Epidermal melanocyte (primary cell): ENCODE measurements at regions not wholly inside any gene's neighbourhood (a gene's known extent, or its start where the extent isn't known, plus 50 kb on each side); places are given as distances from the start of the nearest gene placed in this dataset.
"Not testable (repeated sequence)": the region's sequence is repeated elsewhere in the genome, so short reads cannot be mapped to it uniquely, and the experiment has no call there.

Experiments used
- DNase-seq: peaks from one replicate; pipeline ENCODE4 v3.0.0; 2011; ENCODE audit warnings: low spot score; ENCODE audit not compliant: insufficient read length

- no peak for DNase-seq
Observed at GRCh38 chr18:8882632-8883408, 177.5 kb downstream of the MTCL1 start.

- DNase-seq = no peak
Observed at GRCh38 chr18:8883409-8883668, 178.0 kb downstream of the MTCL1 start.

- DNase-seq = not testable (repeated sequence)
Observed at GRCh38 chr18:8887877-8888276, 182.5 kb downstream of the MTCL1 start.

- no peak for DNase-seq
Observed at GRCh38 chr18:8889489-8889888, 184.1 kb downstream of the MTCL1 start.

- not testable (repeated sequence) for DNase-seq
Observed at GRCh38 chr18:8890503-8890902, 185.1 kb downstream of the MTCL1 start.

GRCh38 chr18:8890957-8891464, 185.7 kb downstream of the MTCL1 start:
- no peak for DNase-seq

- no peak for DNase-seq
Observed at GRCh38 chr18:8893221-8893620, 187.9 kb downstream of the MTCL1 start.

GRCh38 chr18:8893628-8894231, 188.4 kb downstream of the MTCL1 start:
- no peak for DNase-seq

- no peak for DNase-seq
Observed at GRCh38 chr18:8894823-8895222, 189.5 kb downstream of the MTCL1 start.

GRCh38 chr18:8895341-8895740, 190.0 kb downstream of the MTCL1 start:
- DNase-seq = no peak

- no peak for DNase-seq
Observed at GRCh38 chr18:8895987-8896619, 190.7 kb downstream of the MTCL1 start.

- DNase-seq = no peak
Observed at GRCh38 chr18:8899000-8899399, 193.6 kb downstream of the MTCL1 start.

- DNase-seq = no peak
Observed at GRCh38 chr18:8900552-8900951, 195.2 kb downstream of the MTCL1 start.

GRCh38 chr18:8901019-8901418, 195.7 kb downstream of the MTCL1 start:
- no peak for DNase-seq

GRCh38 chr18:8904316-8904715, 198.2 kb upstream of the NDUFV2 start:
- no peak for DNase-seq

- no peak for DNase-seq
Observed at GRCh38 chr18:8908792-8909510, 193.5 kb upstream of the NDUFV2 start.

- no peak for DNase-seq
Observed at GRCh38 chr18:8910186-8910822, 192.2 kb upstream of the NDUFV2 start.

- DNase-seq = no peak
Observed at GRCh38 chr18:8910843-8911242, 191.7 kb upstream of the NDUFV2 start.

GRCh38 chr18:8911408-8912340, 190.8 kb upstream of the NDUFV2 start:
- DNase-seq = no peak
